ENCODE measurements at regions not wholly inside any gene's neighbourhood (a gene's known extent, or its start where the extent isn't known, plus 50 kb on each side); places are given as distances from the start of the nearest gene placed in this dataset.

DNA sequence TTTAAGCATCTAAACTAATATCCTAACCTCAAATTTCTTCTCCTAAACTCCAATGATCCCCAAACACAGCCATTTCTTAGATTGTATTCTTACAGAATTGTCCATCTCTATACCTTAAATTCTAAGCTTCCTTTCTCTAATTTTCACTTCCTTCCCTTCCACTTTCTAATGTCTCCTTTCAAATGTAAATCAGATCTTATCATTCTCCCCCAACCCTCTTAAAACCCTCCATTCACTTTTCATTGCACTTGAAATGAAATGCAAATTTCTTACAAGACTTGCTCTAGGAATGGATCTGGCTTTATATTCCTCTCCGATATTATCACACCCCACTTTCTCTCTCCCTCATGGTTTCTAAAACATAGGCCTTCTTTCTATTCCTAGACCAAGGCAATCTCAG, 534.6 kb downstream of the LMO4 start:
- Histone ChIP-seq H3K4me3 (no peak overlapping the region), H3K4me1 (no peaks in the 10 kb centered on the region), H3K36me3 (no peaks in the 10 kb centered on the region), H3K27ac (no peak overlapping the region), H3K27me3 (ENCODE audit: low read depth) (no peaks in the 10 kb centered on the region), H3K9me3 (no peaks in the 10 kb centered on the region)
- TF ChIP-seq, protein P1, sequence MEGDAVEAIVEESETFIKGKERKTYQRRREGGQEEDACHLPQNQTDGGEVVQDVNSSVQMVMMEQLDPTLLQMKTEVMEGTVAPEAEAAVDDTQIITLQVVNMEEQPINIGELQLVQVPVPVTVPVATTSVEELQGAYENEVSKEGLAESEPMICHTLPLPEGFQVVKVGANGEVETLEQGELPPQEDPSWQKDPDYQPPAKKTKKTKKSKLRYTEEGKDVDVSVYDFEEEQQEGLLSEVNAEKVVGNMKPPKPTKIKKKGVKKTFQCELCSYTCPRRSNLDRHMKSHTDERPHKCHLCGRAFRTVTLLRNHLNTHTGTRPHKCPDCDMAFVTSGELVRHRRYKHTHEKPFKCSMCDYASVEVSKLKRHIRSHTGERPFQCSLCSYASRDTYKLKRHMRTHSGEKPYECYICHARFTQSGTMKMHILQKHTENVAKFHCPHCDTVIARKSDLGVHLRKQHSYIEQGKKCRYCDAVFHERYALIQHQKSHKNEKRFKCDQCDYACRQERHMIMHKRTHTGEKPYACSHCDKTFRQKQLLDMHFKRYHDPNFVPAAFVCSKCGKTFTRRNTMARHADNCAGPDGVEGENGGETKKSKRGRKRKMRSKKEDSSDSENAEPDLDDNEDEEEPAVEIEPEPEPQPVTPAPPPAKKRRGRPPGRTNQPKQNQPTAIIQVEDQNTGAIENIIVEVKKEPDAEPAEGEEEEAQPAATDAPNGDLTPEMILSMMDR (IDR thresholded peaks at IDR 0.05), result no peak
- intact Hi-C loops (cut with DNase I), result no loop called here
- DNase-seq, result no peak
- ATAC-seq, result no peak

DNA sequence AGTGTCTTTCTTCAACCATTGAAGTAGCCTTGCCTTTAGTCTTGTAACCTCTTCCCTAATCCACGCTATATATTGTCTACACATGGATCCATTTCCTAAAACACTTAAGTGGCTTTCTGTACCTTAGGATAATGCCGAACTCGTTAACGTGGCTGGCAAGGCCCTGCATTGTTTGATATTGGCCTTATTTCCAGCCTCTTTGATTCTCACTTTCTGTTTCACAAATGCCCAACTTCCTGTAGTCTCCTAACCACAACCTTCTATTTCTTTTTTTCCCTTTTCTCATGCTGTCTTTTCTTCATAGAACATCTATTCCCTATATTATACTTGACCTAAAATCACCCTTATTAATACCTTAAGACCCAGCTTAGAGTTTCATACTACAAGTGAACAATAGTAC, 536.0 kb downstream of the LMO4 start:
- intact Hi-C loops (cut with DNase I), result no loop called here
- no peak for DNase-seq
- no peak overlapping the region for H3K4me3 ChIP-seq
- no peak for ATAC-seq
- no peaks in the 10 kb centered on the region for H3K36me3 ChIP-seq
- H3K9me3 ChIP-seq, result no peaks in the 10 kb centered on the region
- H3K27me3 ChIP-seq (ENCODE audit: low read depth), result no peaks in the 10 kb centered on the region
- H3K4me1 ChIP-seq, result no peaks in the 10 kb centered on the region
- no peak overlapping the region for H3K27ac ChIP-seq
- TF ChIP-seq, protein P1 (IDR thresholded peaks at IDR 0.05), result no peak

DNA sequence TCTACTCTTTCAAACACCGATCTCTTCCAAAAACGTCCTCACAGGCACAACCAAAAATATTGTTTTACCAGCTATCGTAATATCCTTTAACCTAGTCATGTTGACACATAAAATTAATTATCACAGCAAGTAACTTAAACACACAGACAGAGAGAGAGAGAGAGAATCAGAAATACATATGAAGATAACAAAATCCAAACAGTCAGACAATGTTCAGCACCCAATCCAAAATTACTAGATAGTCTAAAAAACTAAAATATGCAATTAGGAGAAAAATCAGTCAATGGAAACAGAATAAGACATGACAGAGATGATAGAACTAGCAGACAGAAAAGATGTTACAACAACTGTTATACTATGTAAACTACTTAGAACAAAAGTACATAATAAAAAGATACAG, 537.7 kb downstream of the LMO4 start:
- Histone ChIP-seq H3K4me3 (no peak overlapping the region), H3K36me3 (no peaks in the 10 kb centered on the region), H3K27ac (no peak overlapping the region), H3K4me1 (no peaks in the 10 kb centered on the region), H3K9me3 (no peaks in the 10 kb centered on the region), H3K27me3 (ENCODE audit: low read depth) (no peaks in the 10 kb centered on the region)
- no peak for DNase-seq
- intact Hi-C loops (cut with DNase I), result no loop called here
- no peak for ATAC-seq
- TF ChIP-seq, protein P1 (IDR thresholded peaks at IDR 0.05), result no peak

DNA sequence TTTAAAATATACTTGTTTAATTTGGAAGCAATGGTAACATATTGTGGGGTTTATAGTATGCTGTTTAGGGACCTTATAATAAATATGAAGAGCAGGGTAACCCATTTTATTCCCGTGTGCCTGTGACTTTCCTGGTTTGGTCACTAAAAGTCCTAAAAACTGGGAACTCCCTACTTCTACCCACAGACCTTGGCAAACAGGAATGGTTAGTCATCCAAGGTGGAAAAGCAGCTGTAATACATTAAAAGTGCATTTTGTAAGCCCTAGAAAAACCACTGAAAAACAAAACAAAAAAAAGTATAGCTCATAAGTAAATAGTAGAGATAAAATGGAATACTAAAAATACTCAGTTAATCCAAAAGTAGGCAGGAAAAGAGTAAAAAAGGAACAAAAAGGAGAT, 538.9 kb downstream of the LMO4 start:
- H3K4me1 ChIP-seq, result no peaks in the 10 kb centered on the region
- TF ChIP-seq, protein P1 (IDR thresholded peaks at IDR 0.05), result no peak
- ATAC-seq, result no peak
- H3K27me3 ChIP-seq (ENCODE audit: low read depth), result no peaks in the 10 kb centered on the region
- H3K4me3 ChIP-seq, result no peak overlapping the region
- no peak overlapping the region for H3K27ac ChIP-seq
- no peak for DNase-seq
- no peaks in the 10 kb centered on the region for H3K9me3 ChIP-seq
- intact Hi-C loops (cut with DNase I), result no loop called here
- H3K36me3 ChIP-seq, result no peaks in the 10 kb centered on the region

DNA sequence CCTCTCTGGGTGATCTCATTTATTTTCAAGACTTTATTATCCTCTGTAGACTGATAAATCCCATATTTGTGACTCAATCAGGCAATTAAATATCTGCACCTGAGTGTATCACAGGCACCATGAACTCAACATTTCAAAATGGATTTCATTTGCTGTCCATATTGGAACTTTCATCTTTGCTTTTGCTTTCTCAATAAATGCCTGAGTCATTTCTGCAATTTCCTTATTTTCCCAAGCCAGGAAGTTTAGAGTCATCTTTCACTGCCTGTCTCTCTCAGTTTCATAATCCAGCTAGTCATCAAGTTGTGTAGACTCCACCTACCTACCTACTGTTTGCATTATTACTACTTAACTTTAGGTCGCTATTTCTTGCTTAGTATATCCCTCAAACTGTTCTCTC, 540.9 kb downstream of the LMO4 start:
- H3K9me3 ChIP-seq, result no peaks in the 10 kb centered on the region
- H3K27ac ChIP-seq, result no peak overlapping the region
- DNase-seq (no peak), ATAC-seq (peak; percentile 59 to 63)
- H3K4me3 ChIP-seq, result no peak overlapping the region
- TF ChIP-seq, protein P1 (IDR thresholded peaks at IDR 0.05), result no peak
- no peaks in the 10 kb centered on the region for H3K4me1 ChIP-seq
- H3K36me3 ChIP-seq, result no peaks in the 10 kb centered on the region
- H3K27me3 ChIP-seq (ENCODE audit: low read depth), result no peaks in the 10 kb centered on the region
- intact Hi-C loops (cut with DNase I), result no loop called here

DNA sequence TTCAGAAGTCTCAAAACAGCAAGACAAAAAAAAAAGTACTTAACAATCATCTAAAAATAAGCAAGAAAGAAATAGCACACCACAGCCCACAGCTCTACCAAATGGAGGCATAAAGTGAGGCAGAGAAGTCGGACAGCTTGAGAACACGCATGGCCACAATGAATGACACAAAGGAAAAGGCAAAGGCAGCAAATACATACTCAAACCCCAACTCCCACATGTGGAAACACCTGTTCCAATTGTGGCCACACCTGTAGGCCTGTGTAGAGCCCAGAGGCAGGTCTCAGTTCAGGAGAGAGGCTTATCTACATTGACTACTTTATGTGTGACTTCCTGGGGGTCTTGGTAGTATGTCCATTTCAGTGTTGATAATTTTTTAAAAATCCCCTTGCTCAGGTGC, 543.5 kb downstream of the LMO4 start:
- Histone ChIP-seq H3K4me1 (no peaks in the 10 kb centered on the region), H3K27ac (no peak overlapping the region), H3K27me3 (ENCODE audit: low read depth) (no peaks in the 10 kb centered on the region), H3K36me3 (no peaks in the 10 kb centered on the region), H3K9me3 (no peaks in the 10 kb centered on the region), H3K4me3 (no peak overlapping the region)
- DNase-seq (no peak), ATAC-seq (no peak)
- TF ChIP-seq, protein P1 (IDR thresholded peaks at IDR 0.05), result no peak
- intact Hi-C loops (cut with DNase I), result no loop called here
